MM.1S (cell line): ENCODE measurements at regions not wholly inside any gene's neighbourhood (a gene's known extent, or its start where the extent isn't known, plus 50 kb on each side); places are given as distances from the start of the nearest gene placed in this dataset.

ENCODE experiments used
- DNase-seq: peaks from one replicate; pipeline ENCODE4 v3.0.0-alpha.2; 2015
- H2AFZ ChIP-seq: fragments of 300-600 bp; sonication (generic); 2 replicates; pipeline ENCODE4 v1.6.0; 2016; ENCODE audit warnings: antibody characterized with exemption, low read length
- H3F3A ChIP-seq: fragments of 300-600 bp; sonication (generic); 2 replicates; pipeline ENCODE4 v1.6.1; 2016; ENCODE audit warnings: mild to moderate bottlenecking, antibody characterized with exemption, low read length, moderate library complexity, mixed read lengths; ENCODE audit not compliant: insufficient read depth
- H3K27ac ChIP-seq: fragments of 300-600 bp; sonication (generic); 2 replicates; pipeline ENCODE4 v1.5.1; 2016; ENCODE audit warnings: mild to moderate bottlenecking, low read length
- H3K27me3 ChIP-seq: fragments of 300-600 bp; sonication (generic); replicated peaks from 2 replicates; pipeline ENCODE4 v1.6.0; 2016; ENCODE audit warnings: low read length; ENCODE audit not compliant: insufficient read depth
- H3K36me3 ChIP-seq: fragments of 300-600 bp; sonication (generic); replicated peaks from 2 replicates; pipeline ENCODE4 v1.6.1; 2016; ENCODE audit warnings: mild to moderate bottlenecking, low read length, mixed read lengths; ENCODE audit not compliant: insufficient read depth
- H3K4me1 ChIP-seq: fragments of 300-600 bp; sonication (generic); 2 replicates; pipeline ENCODE4 v1.6.1; 2016; ENCODE audit warnings: low read length, mixed read lengths
- H3K4me2 ChIP-seq: fragments of 300-600 bp; sonication (generic); 2 replicates; pipeline ENCODE4 v1.6.0; 2016; ENCODE audit warnings: low read depth, low read length
- H3K4me3 ChIP-seq: fragments of 300-600 bp; sonication (generic); 2 replicates; pipeline ENCODE4 v1.5.1; 2016; ENCODE audit warnings: low read length, mixed read lengths
- H3K79me2 ChIP-seq: fragments of 300-600 bp; sonication (generic); 2 replicates; pipeline ENCODE4 v1.6.1; 2016; ENCODE audit warnings: mixed run types, low read length, mixed read lengths
- H3K9ac ChIP-seq: fragments of 300-600 bp; sonication (generic); 2 replicates; pipeline ENCODE4 v1.6.1; 2016; ENCODE audit warnings: low read length, mixed read lengths
- H3K9me2 ChIP-seq: fragments of 300-600 bp; sonication (generic); replicated peaks from 2 replicates; pipeline ENCODE4 v1.6.1; 2016; ENCODE audit warnings: mild to moderate bottlenecking, low read length, mixed read lengths; ENCODE audit not compliant: insufficient read depth
- H3K9me3 ChIP-seq: fragments of 300-600 bp; sonication (generic); replicated peaks from 2 replicates; pipeline ENCODE4 v1.6.1; 2016; ENCODE audit warnings: mild to moderate bottlenecking, low read length, mixed read lengths; ENCODE audit not compliant: insufficient read depth
- H4K20me1 ChIP-seq: fragments of 300-600 bp; sonication (generic); 2 replicates; pipeline ENCODE4 v1.6.1; 2016; ENCODE audit warnings: mild to moderate bottlenecking, low read length, moderate library complexity, mixed read lengths; ENCODE audit not compliant: insufficient read depth
- EZH2 ChIP-seq: fragments of 300-600 bp; sonication (generic); optimal IDR thresholded peaks from 2 replicates; pipeline ENCODE3; 2017; ENCODE audit warnings: low read depth, mild to moderate bottlenecking, antibody characterized with exemption, low read length, mixed read lengths
- EZH2phosphoT487 ChIP-seq: fragments of 300-600 bp; sonication (generic); IDR thresholded peaks from 2 replicates; pipeline ENCODE4 v1.6.1; 2018; ENCODE audit warnings: antibody characterized with exemption, low read length
- TF ChIP-seq, protein P1 (sequence below): fragments of 300-600 bp; sonication (generic); IDR thresholded peaks from 2 replicates; pipeline ENCODE4 v1.5.1; 2016; ENCODE audit warnings: antibody characterized with exemption, low read length, mixed read lengths

DNA sequence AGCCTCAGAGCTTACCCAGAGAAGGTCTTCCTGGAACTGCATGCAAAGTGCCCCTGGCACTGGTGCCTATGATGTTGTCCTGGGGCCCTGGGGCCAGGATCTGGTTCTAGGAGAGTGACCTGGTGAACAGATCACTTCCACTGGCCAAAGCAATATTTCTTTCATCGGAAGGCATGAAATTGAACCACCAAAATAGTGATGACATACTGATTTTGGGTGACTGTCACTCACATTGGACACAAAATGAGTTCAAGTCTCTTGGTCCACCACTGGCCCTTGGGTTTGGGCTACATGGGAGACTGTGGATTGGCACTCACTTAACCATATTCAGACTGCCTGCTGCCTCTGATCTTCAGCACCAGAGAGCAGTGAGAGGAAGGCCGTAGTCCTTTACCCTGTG is 549.3 kb upstream of the PPP2R3A start:
- H3K4me1 ChIP-seq, result no peaks in the 10 kb centered on the region
- no peaks in the 10 kb centered on the region for H4K20me1 ChIP-seq
- H3K36me3 ChIP-seq, result no peaks in the 10 kb centered on the region
- no peaks in the 10 kb centered on the region for H3K9me2 ChIP-seq
- H3F3A ChIP-seq, result no peaks in the 10 kb centered on the region
- no peak overlapping the region for H3K4me3 ChIP-seq
- H3K27ac ChIP-seq, result no peak overlapping the region
- no peak overlapping the region for H3K4me2 ChIP-seq
- H3K27me3 ChIP-seq, result no peaks in the 10 kb centered on the region
- no peaks in the 10 kb centered on the region for H3K79me2 ChIP-seq
- TF ChIP-seq EZH2 (no peak), EZH2phosphoT487 (no peak)
- TF ChIP-seq, protein P1, sequence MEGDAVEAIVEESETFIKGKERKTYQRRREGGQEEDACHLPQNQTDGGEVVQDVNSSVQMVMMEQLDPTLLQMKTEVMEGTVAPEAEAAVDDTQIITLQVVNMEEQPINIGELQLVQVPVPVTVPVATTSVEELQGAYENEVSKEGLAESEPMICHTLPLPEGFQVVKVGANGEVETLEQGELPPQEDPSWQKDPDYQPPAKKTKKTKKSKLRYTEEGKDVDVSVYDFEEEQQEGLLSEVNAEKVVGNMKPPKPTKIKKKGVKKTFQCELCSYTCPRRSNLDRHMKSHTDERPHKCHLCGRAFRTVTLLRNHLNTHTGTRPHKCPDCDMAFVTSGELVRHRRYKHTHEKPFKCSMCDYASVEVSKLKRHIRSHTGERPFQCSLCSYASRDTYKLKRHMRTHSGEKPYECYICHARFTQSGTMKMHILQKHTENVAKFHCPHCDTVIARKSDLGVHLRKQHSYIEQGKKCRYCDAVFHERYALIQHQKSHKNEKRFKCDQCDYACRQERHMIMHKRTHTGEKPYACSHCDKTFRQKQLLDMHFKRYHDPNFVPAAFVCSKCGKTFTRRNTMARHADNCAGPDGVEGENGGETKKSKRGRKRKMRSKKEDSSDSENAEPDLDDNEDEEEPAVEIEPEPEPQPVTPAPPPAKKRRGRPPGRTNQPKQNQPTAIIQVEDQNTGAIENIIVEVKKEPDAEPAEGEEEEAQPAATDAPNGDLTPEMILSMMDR, result no peak
- H3K9ac ChIP-seq, result no peak overlapping the region
- H3K9me3 ChIP-seq, result no peaks in the 10 kb centered on the region
- H2AFZ ChIP-seq, result no peak overlapping the region
- DNase-seq, result no peak

DNA sequence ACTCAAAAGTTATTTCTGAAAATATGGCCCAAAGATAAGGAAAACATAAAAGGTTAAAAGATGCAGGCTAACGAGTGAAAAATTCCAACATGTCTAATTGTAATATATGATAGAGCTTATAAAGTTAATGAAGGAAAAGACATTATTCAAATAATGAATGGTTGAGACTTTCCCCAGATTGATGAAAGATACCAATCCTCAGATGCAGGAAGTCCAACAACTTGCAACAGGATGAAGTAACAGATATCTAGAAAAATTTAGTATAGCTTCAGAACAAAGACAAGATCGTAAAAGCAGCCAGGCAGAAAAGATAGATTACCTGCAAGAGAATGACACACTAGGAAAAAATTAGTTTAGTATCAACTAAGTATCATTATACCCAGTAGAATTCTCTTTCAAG is 546.4 kb upstream of the PPP2R3A start:
- H3K4me3 ChIP-seq, result no peak overlapping the region
- H3K9me3 ChIP-seq, result no peaks in the 10 kb centered on the region
- H3K36me3 ChIP-seq, result no peaks in the 10 kb centered on the region

DNA sequence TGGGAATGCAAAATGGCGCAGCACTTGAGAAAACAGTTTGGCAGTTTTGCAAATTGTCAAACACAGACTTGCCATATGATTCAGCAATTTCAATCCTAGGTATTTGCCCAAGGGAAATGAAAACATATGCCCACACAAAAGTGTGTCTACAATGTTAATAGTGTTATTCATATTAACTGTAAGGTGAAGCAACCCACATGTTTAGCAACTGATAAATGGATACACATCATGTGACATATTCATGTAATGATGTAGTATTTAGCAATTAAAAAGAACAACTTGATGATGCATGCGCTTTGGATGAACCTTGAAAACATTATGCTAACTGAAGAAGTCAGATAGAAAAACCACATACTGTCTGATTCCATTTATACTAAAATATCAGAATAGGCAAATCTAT is 539.0 kb upstream of the PPP2R3A start:
- H3K27ac ChIP-seq, result no peak overlapping the region
- H3K9me2 ChIP-seq, result no peaks in the 10 kb centered on the region
- no peaks in the 10 kb centered on the region for H4K20me1 ChIP-seq
- no peaks in the 10 kb centered on the region for H3K79me2 ChIP-seq
- TF ChIP-seq, protein P1, result no peak
- TF ChIP-seq EZH2 (no peak), EZH2phosphoT487 (no peak)
- DNase-seq, result no peak
- H3K27me3 ChIP-seq, result no peaks in the 10 kb centered on the region
- H2AFZ ChIP-seq, result no peak overlapping the region
- H3K9ac ChIP-seq, result no peak overlapping the region
- H3K4me2 ChIP-seq, result no peak overlapping the region
- no peaks in the 10 kb centered on the region for H3K36me3 ChIP-seq
- H3K4me1 ChIP-seq, result no peaks in the 10 kb centered on the region
- H3K4me3 ChIP-seq, result no peak overlapping the region
- no peaks in the 10 kb centered on the region for H3F3A ChIP-seq
- H3K9me3 ChIP-seq, result no peaks in the 10 kb centered on the region

More for the DNA sequence above, 546.4 kb upstream of the PPP2R3A start:
- Histone ChIP-seq H3K4me1 (no peaks in the 10 kb centered on the region), H3K79me2 (no peaks in the 10 kb centered on the region), H3K9me2 (no peaks in the 10 kb centered on the region), H3F3A (no peaks in the 10 kb centered on the region), H2AFZ (no peak overlapping the region), H3K27ac (no peak overlapping the region), H3K4me2 (no peak overlapping the region), H3K27me3 (no peaks in the 10 kb centered on the region), H3K9ac (no peak overlapping the region), H4K20me1 (no peaks in the 10 kb centered on the region)
- DNase-seq, result no peak
- TF ChIP-seq EZH2phosphoT487 (no peak), EZH2 (no peak)
- TF ChIP-seq, protein P1, result no peak
